Ecto neural progenitor cell (in vitro differentiated cells): ENCODE measurements at regions not wholly inside any gene's neighbourhood (a gene's known extent, or its start where the extent isn't known, plus 50 kb on each side); places are given as distances from the start of the nearest gene placed in this dataset.

Source experiments
- DNase-seq: peaks from one replicate; pipeline ENCODE4 v3.0.0-alpha.2; 2018; ENCODE audit warnings: low spot score

DNA sequence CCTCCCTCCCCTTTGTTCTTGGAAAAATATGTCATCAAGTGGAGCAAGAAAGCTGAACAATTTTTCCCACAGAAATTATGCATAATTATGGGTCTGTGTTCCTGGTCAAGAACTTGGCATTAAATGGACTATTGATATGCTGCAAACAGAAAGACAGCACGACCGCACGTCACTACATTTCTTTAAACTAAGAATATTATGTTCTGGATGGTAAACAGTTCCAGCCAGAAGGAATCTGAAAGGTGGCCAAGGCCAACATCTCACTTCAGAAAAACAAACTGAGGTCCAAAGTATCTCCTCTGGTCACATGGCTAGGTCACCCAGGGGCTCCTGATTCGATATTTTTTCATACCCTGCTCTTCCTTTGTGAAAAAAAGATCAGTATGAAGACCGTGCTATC is 173.3 kb upstream of the GAS1 start:
- DNase-seq = no peak

DNA sequence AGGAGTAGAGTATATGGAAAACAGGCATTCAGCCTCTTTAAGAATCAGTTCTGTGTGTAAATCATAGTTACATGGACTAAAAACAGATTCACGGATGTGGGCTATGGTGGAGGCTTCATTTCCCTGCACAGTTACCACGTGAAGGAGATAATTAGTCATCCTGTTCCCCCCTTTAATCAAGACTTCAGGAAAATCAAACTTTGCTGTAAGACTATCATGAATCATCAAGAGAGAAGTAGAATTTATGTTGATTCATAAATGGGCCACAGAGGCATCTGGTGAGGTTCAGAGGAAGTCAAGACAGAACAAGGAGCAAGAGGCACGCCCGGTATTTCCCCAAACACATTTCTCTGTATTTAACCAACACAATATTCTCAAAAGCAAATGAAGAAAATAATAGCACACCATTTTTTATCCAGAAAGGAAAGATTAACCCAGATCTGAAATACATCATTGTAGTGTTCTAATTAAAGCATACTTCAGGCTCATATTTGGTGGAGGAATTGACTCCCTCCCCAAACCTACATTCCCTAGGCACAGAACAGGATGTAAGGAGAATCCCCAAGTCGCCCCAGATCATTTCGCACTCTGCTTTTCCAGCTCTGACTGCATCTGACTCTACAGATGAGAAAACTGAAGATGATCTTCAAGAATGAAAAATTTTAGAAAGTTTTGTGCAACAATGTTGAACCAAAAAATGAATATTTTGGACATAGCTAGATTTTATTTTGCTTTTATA is 175.8 kb upstream of the GAS1 start:
- no peak for DNase-seq

GRCh38 chr9:87123830-87124229 is 176.5 kb upstream of the GAS1 start:
- no peak for DNase-seq

GRCh38 chr9:87125819-87126218 is 178.5 kb upstream of the GAS1 start:
- DNase-seq = no peak

- DNase-seq = no peak
Measured at GRCh38 chr9:87127543-87127942, 180.2 kb upstream of the GAS1 start.

DNA sequence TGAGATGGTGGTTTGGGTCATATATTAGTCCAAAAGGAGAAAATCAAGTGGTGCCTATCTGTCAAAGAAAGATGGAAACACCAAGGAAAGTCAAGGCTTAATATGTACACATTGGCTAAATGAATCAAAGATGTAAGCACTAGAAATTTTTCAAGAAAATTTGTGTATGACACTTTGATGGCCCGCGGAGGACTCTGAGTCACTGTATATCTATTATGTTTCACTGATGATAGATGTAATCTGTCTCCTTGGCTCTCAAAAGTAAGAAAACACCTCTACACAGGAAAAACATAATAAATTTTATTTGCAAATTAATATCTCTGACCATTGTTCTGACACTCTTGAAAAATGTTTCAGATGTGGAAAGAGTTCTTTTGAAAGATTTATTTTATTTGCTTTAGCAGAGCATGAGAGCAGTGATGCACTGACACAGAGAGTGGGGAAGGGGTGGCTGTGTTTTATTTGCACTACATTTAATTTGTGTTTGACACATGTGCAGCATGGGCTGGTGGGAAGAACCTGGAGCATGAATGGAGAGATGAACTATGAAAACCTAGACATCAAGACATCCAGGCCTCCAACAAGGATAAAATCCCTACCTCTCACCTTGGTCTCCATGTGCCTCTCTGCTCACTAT is 180.8 kb upstream of the GAS1 start:
- DNase-seq = no peak

- DNase-seq = no peak
Measured at GRCh38 chr9:87128844-87129493, 181.7 kb upstream of the GAS1 start.

DNA sequence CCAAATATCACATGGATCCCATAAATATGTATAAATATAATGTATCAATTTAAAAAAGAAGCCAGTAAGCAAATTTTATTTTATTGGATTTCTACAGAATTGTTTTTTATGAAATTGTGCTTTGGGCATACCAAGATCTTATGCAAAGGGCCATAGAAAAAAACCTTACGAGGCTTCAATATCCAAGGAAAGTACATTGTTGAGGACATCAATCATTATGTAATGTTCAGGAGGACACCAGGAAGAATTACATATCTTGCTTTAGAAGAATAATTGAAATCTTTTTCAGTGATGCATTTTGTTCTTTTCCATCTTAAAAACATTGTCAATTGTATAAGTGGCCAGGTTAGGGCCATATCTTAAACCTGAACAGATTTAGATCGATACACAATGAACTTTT is 187.8 kb upstream of the GAS1 start:
- DNase-seq = no peak

- DNase-seq = no peak
Measured at GRCh38 chr9:87137718-87138117, 190.4 kb upstream of the GAS1 start.

GRCh38 chr9:87138128-87139040 is 191.1 kb upstream of the GAS1 start:
- DNase-seq = no peak

DNA sequence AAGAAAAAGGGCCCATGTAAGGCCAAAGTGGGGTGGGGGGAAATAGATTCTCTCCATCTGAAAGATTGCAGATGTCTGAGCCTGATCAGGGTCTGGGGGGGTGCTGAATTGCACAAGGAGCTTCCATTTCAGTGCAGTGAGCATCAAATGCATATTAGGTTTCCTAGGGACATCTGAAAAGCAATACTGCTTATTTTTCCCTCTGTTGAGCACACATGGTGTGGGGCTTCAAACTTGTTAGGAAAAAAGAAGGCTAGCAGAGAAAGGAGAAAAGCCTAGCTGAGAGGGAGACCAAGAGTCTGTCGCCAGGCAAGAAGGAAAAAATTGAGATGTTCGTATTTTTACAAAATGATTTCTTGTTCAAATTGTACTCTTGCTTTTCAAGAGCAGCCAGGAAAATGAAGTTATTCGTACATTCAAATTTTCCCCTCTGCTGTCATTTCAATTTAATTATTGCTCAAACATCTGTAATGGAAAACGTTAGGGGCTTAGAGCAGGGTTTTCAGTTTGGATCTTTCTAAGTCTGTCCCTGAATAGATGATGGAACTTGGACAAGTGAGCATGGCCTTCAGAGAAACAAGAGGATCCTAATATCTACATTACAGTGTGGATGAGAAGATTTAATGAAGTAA is 191.9 kb upstream of the GAS1 start:
- DNase-seq = no peak

DNA sequence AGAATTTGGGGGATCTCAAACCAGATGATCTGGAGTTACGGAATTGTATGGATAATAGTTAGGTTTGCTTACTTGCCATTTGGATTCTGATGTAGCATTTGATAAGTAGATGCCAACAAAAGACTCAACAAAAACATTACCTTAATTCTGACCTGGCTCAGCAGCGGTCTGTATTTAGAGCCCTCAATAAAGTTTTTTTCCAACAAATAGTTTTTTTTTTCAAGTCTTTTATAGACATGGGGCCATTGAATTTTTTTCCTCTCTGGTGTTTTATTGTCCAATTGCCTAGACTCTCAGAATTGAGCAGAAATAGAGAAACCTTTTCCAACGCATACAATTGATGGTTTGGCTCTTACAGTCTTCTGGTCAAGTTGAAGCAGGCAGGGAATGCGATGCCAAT is 192.8 kb upstream of the GAS1 start:
- DNase-seq = no peak

GRCh38 chr9:87140605-87141109 is 193.4 kb upstream of the GAS1 start:
- no peak for DNase-seq

DNA sequence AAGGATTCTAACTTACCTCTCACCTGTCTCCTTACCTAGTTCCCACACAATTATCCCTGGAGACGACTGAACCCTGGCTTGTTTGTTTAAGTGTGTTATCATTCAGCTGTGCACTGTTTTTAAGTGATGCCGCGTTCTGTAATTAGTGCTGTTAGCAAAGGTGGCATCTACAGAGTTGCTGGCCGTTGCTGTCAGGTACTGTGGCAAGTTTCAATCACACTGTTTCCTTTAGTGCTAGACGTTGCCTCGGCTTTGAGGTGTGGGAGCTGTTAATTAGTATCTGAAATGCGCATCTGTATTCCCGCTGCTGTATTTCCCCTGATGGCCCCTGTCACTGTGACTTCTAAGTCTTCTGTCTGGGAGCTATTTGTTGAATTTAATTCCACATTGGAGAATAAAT is 193.8 kb upstream of the GAS1 start:
- no peak for DNase-seq

- no peak for DNase-seq
Measured at GRCh38 chr9:87146933-87147332, 199.6 kb upstream of the GAS1 start.

DNA sequence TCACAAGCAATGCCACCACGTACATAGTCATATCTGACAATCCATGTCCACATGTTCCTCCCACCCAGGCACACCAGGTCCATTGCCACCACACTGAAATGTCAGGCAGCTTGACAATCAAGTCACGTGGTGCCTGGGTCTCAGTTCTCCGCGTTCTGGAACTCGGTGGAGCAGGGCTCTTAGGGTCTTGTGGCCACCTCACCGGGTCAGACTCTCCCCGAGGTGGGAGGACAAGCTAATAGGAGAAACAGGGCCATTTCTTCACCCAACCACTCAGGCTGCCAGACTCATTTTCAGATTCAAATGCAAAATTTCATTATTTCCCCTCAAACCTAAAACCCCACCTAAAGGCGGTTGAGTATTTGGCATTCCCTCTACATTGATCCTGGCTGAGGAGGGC is 200.5 kb upstream of the GAS1 start:
- DNase-seq = no peak

DNA sequence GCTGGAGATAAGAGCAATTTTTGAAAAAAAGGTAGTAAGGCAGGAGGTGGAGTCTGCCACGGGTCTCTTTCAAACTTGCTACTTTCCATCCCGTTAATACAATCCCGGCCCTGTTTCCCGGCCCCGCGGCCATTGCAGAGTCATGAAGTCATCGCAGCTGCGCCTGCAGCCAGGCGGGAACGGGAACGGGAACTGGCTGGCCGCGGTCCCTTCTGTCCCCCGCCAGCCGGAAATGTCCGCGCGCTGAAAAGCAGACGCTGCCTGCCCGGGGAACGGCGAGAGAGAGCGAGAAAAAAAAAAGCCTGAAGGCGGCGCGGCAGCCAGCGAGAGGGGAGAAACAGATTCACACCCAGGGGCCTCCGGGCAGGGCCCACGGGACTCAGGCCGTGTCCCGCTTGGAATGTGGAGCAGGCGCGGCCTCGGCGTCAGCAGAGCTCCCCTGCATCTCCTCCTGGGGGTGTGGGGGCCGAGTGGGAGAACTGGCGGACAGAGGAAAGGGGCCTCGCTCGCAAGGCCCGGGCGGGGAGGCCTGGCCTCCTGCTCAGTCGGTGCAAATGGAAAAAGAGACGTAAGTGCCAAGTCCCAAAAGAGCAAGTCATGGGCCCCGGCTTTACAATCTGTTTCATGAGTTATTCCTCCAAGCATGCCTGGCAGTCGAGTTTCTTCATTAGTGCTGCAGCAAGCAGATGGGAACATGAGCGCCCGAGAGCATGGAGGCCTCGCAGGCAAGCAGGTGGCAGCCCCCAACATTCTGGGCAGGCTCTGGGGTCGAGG is 201.2 kb upstream of the GAS1 start:
- DNase-seq = peak; percentile 77

- DNase-seq = no peak
Measured at GRCh38 chr9:87149799-87150198, 202.5 kb upstream of the GAS1 start.

- no peak for DNase-seq
Measured at GRCh38 chr9:87152256-87152655, 204.9 kb upstream of the GAS1 start.

GRCh38 chr9:87156247-87156646 is 208.9 kb upstream of the GAS1 start:
- DNase-seq = no peak
